ENCODE measurements at regions not wholly inside any gene's neighbourhood (a gene's known extent, or its start where the extent isn't known, plus 50 kb on each side); places are given as distances from the start of the nearest gene placed in this dataset.

DNA sequence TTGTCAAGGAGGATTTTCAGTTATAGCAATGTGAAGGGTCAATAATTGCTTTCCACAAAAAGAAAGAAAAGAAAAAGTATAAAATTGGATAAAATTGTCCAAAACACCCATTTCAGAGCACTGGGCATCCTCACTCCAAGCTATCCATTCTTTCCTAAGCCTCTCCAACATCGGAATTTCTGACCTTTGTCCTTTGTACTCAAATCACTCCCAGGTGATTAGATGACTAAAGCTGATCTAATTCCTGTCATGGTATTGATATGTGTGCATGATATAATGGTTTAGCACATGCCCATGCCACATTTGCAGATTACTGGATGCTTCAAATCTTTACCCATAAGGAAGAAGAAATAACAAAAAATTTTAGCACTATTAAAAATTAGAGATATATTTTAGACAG lies 152.3 kb downstream of the CENPC start:
- TF ChIP-seq POLR2A (IDR thresholded peaks at IDR 0.05; ENCODE audit: low read depth, low read length) (no peak), POLR2AphosphoS5 (IDR thresholded peaks at IDR 0.05; ENCODE audit: low read depth, low read length) (no peak)
